Smooth muscle cell (in vitro differentiated cells): ENCODE measurements at regions not wholly inside any gene's neighbourhood (a gene's known extent, or its start where the extent isn't known, plus 50 kb on each side); places are given as distances from the start of the nearest gene placed in this dataset.
"Not testable (repeated sequence)": the region's sequence is repeated elsewhere in the genome, so short reads cannot be mapped to it uniquely, and the experiment has no call there.

Source experiments
- DNase-seq: peaks from one replicate; lab custom pipeline; 2025; ENCODE audit not compliant: unreplicated experiment; lab: John Stamatoyannopoulos, UW
- H2AFZ ChIP-seq: fragments of 200-600 bp; sonication (generic); 2 replicates; pipeline ENCODE4 v1.6.0; 2016; ENCODE audit warnings: antibody characterized with exemption, low read depth, mild to moderate bottlenecking
- H3F3A ChIP-seq: fragments of 200-600 bp; sonication (generic); 2 replicates; pipeline ENCODE4 v1.6.0; 2017; ENCODE audit warnings: antibody characterized with exemption, low read depth
- H3K27ac ChIP-seq: fragments of 200-600 bp; sonication (generic); 2 replicates; pipeline ENCODE4 v1.5.1; 2016; ENCODE audit warnings: low read depth, mild to moderate bottlenecking
- H3K27me3 ChIP-seq: fragments of 200-600 bp; sonication (generic); 2 replicates; pipeline ENCODE4 v1.6.1; 2016; ENCODE audit warnings: low read depth, mild to moderate bottlenecking
- H3K36me3 ChIP-seq: fragments of 200-600 bp; sonication (generic); 2 replicates; pipeline ENCODE4 v1.5.1; 2016; ENCODE audit warnings: low read depth
- H3K4me1 ChIP-seq: fragments of 200-600 bp; sonication (generic); 2 replicates; pipeline ENCODE4 v1.5.1; 2016; ENCODE audit warnings: low read depth
- H3K4me2 ChIP-seq: fragments of 200-600 bp; sonication (generic); 2 replicates; pipeline ENCODE4 v1.6.0; 2016; ENCODE audit warnings: mild to moderate bottlenecking
- H3K4me3 ChIP-seq: fragments of 200-600 bp; sonication (generic); 2 replicates; pipeline ENCODE4 v1.5.1; 2016; ENCODE audit warnings: mild to moderate bottlenecking
- H3K79me2 ChIP-seq: fragments of 200-600 bp; sonication (generic); 2 replicates; pipeline ENCODE4 v1.6.0; 2016; ENCODE audit warnings: low read depth, mild to moderate bottlenecking
- H3K9ac ChIP-seq: fragments of 200-600 bp; sonication (generic); 2 replicates; pipeline ENCODE4 v1.6.0; 2016; ENCODE audit warnings: low read depth
- H3K9me3 ChIP-seq: fragments of 200-600 bp; sonication (generic); replicated peaks from 2 replicates; pipeline ENCODE4 v1.5.1; 2016; ENCODE audit warnings: low read depth
- H4K20me1 ChIP-seq: fragments of 200-600 bp; sonication (generic); 2 replicates; pipeline ENCODE4 v1.6.0; 2016; ENCODE audit warnings: low read depth
- WGBS: methylation state at CpG from one replicate; pipeline ENCODE4 v1.1.7; 2016; ENCODE audit warnings: low lambda C conversion rate; 5-methylcytosine and 5-hydroxymethylcytosine counted together
- TF ChIP-seq, protein P1 (sequence below): fragments of 200-600 bp; sonication (generic); IDR thresholded peaks from 2 replicates; pipeline ENCODE4 v1.5.1; 2017; ENCODE audit warnings: borderline replicate concordance, mild to moderate bottlenecking, antibody characterized with exemption; ENCODE audit not compliant: insufficient read depth, poor library complexity, severe bottlenecking

- WGBS: 84% methylated on average over 2 of the region's 2 CpGs
- no peaks in the 10 kb centered on the region for H3K79me2 ChIP-seq
- TF ChIP-seq, protein P1, sequence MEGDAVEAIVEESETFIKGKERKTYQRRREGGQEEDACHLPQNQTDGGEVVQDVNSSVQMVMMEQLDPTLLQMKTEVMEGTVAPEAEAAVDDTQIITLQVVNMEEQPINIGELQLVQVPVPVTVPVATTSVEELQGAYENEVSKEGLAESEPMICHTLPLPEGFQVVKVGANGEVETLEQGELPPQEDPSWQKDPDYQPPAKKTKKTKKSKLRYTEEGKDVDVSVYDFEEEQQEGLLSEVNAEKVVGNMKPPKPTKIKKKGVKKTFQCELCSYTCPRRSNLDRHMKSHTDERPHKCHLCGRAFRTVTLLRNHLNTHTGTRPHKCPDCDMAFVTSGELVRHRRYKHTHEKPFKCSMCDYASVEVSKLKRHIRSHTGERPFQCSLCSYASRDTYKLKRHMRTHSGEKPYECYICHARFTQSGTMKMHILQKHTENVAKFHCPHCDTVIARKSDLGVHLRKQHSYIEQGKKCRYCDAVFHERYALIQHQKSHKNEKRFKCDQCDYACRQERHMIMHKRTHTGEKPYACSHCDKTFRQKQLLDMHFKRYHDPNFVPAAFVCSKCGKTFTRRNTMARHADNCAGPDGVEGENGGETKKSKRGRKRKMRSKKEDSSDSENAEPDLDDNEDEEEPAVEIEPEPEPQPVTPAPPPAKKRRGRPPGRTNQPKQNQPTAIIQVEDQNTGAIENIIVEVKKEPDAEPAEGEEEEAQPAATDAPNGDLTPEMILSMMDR: no peak
Measured at GRCh38 chr10:35979116-35979515, 337.0 kb upstream of the FZD8 start.

DNA sequence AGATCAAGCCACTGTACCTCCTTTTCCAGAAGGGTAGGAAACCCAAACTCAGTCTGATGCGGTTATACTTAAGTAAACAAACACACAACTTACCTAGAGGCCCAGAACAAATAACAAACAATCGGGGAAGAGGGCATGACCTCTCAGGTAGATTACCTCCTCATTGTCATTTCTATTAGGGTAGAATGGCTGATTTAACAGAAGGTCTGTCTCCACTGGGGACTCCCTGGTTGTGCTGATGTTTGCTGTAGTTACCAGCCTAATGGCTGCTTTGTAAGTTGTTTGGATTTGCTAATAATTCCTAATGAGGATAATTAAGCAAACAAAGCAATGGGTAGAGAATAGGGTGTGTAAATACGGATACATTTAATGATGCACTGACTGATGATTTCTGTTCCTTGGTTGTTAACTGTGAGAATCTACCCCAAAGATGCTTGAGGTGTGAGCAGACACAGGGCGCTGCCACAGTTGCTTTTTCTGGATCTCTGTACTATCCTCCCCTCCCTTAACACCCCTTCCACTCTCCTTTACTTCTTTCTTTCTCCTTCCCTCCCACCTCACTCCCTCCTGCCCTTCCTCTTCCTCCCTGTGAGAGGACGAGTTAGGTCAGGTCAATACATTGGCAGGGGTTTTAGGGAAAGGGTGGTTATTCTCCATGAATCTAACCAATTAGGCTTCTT is 332.0 kb upstream of the FZD8 start:
- not testable (repeated sequence) for H3F3A ChIP-seq, H3K4me2 ChIP-seq, H3K4me1 ChIP-seq, H4K20me1 ChIP-seq, H3K9ac ChIP-seq, DNase-seq, H3K36me3 ChIP-seq, H2AFZ ChIP-seq, H3K79me2 ChIP-seq, H3K27me3 ChIP-seq, H3K4me3 ChIP-seq, H3K9me3 ChIP-seq, H3K27ac ChIP-seq
- WGBS: 51% methylated on average over 5 of the region's 5 CpGs

More at GRCh38 chr10:35979116-35979515, 337.0 kb upstream of the FZD8 start:
- Histone ChIP-seq H3F3A (no peaks in the 10 kb centered on the region), H3K4me1 (no peaks in the 10 kb centered on the region), H3K9me3 (no peaks in the 10 kb centered on the region), H3K27ac (no peak overlapping the region), H3K9ac (no peak overlapping the region), H3K36me3 (no peaks in the 10 kb centered on the region), H3K4me3 (no peak overlapping the region), H3K27me3 (no peaks in the 10 kb centered on the region), H3K4me2 (no peak overlapping the region), H4K20me1 (no peaks in the 10 kb centered on the region), H2AFZ (no peak overlapping the region)
- DNase-seq: no peak

DNA sequence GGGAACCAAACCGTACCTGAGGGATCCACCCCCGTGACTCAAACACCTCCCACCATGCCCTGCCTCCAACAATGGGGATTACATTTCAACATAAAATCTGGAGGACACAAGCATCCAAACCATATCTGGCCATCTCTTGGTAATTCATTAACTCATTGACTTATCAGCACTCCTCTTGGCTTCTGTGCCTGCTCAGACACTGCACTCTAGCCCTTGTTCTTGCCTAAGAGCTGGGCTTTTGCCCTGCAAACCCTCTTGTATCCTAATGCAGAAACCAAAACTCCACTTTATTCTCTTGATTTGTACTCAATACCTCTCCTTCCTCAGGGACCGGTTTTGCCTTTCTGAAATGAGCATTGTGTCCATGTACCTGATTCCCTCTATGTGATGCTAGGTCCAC is 330.2 kb upstream of the FZD8 start:
- Histone ChIP-seq H3K4me2 (no peak overlapping the region), H3K27me3 (no peaks in the 10 kb centered on the region), H3K79me2 (no peaks in the 10 kb centered on the region), H3K4me1 (no peaks in the 10 kb centered on the region), H4K20me1 (no peaks in the 10 kb centered on the region), H3K4me3 (no peak overlapping the region), H3K9ac (no peak overlapping the region), H2AFZ (no peak overlapping the region), H3K9me3 (no peaks in the 10 kb centered on the region), H3K27ac (no peak overlapping the region), H3F3A (no peaks in the 10 kb centered on the region), H3K36me3 (no peaks in the 10 kb centered on the region)
- TF ChIP-seq, protein P1: no peak
- WGBS: 92% methylated on average over 3 of the region's 3 CpGs
- no peak for DNase-seq

DNA sequence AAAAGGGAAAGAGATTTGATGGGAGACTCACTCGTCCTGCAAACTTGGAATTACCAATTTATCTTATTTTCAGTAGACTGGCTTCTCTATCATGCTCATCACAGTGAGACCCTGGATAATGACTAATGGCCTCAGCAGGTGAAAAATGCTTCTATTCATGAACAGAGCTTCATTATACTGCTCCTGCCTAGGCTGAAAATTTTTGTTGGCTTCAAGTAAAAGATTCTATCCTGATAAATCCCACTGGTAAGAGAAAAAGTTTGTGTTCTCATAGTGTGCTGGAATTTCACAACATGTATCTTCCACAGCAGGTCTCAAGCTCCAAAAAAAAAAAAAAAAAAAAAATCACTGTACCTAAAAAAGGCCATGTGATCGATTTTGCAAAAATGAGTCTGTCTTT is 329.3 kb upstream of the FZD8 start:
- Histone ChIP-seq H3K4me2 (no peak overlapping the region), H3F3A (no peaks in the 10 kb centered on the region), H2AFZ (no peak overlapping the region), H4K20me1 (no peaks in the 10 kb centered on the region), H3K27me3 (no peaks in the 10 kb centered on the region), H3K79me2 (no peaks in the 10 kb centered on the region), H3K36me3 (no peaks in the 10 kb centered on the region), H3K4me3 (no peak overlapping the region), H3K4me1 (no peaks in the 10 kb centered on the region), H3K27ac (no peak overlapping the region), H3K9ac (no peak overlapping the region), H3K9me3 (no peaks in the 10 kb centered on the region)
- TF ChIP-seq, protein P1: no peak
- 77% methylated on average over 2 of the region's 2 CpGs for WGBS
- no peak for DNase-seq
